Upper lobe of right lung (tissue), 1 donor: ENCODE measurements at regions not wholly inside any gene's neighbourhood (a gene's known extent, or its start where the extent isn't known, plus 50 kb on each side); places are given as distances from the start of the nearest gene placed in this dataset.

Experiments used
- ATAC-seq: fragments of 200-7000 bp; cut with Tn5 transposase; one replicate; pipeline ENCODE4 v1.9.1; 2020; ENCODE audit warnings: mild to moderate bottlenecking, moderate library complexity
- DNase-seq: peaks from one replicate; pipeline ENCODE4 v3.0.0-alpha.2; 2020
- H3K27ac ChIP-seq: fragments of 200-600 bp; one replicate; pipeline ENCODE4 v1.8.0; 2022
- H3K27me3 ChIP-seq: fragments of 200-600 bp; one replicate; pipeline ENCODE4 v1.8.0; 2022; ENCODE audit warnings: mild to moderate bottlenecking
- H3K36me3 ChIP-seq: fragments of 200-600 bp; one replicate; pipeline ENCODE4 v1.8.0; 2022
- H3K4me1 ChIP-seq: fragments of 200-600 bp; one replicate; pipeline ENCODE4 v1.8.0; 2022
- H3K4me3 ChIP-seq: fragments of 200-600 bp; one replicate; pipeline ENCODE4 v1.8.0; 2022; ENCODE audit warnings: mild to moderate bottlenecking
- H3K9me3 ChIP-seq: fragments of 200-600 bp; one replicate; pipeline ENCODE4 v1.8.0; 2022
- intact Hi-C: fragments of 100-400 bp; cut with DNase I; formaldehyde crosslinking; loops from one replicate; pipeline ENCODE4 v1.11.0; 2022
- TF ChIP-seq, protein P1 (sequence below): fragments of 200-600 bp; IDR thresholded peaks from one replicate; pipeline ENCODE4 v1.8.0; 2022; ENCODE audit warnings: antibody characterized with exemption
- donor health status: DM: no; HTN: yes; CAD: no; lungs with severe emphysema.

DNA sequence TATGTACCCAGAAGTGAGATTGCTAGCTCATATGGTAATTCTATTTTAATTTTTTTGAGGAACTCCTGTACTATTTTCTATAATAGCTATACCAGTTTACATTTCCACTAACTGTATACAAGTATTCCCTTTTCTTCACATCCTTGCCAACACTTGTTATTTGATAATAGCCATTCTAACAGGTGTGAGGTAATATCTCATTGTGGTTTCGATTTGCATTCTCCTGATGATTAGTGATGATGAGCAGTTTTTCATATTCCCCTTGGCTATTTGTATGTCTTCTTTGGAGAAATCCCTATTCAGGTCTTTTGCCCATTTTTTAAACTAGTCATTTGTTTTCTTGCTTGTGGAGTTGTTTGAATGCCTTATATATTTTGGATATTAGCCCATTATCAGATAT, 121.3 kb downstream of the BBS10 start:
- Histone ChIP-seq H3K4me1 (no peaks in the 10 kb centered on the region), H3K27ac (no peak overlapping the region), H3K4me3 (no peak overlapping the region), H3K9me3 (no peaks in the 10 kb centered on the region), H3K27me3 (no peaks in the 10 kb centered on the region), H3K36me3 (no peaks in the 10 kb centered on the region)
- ATAC-seq, result no peak
- TF ChIP-seq, protein P1, sequence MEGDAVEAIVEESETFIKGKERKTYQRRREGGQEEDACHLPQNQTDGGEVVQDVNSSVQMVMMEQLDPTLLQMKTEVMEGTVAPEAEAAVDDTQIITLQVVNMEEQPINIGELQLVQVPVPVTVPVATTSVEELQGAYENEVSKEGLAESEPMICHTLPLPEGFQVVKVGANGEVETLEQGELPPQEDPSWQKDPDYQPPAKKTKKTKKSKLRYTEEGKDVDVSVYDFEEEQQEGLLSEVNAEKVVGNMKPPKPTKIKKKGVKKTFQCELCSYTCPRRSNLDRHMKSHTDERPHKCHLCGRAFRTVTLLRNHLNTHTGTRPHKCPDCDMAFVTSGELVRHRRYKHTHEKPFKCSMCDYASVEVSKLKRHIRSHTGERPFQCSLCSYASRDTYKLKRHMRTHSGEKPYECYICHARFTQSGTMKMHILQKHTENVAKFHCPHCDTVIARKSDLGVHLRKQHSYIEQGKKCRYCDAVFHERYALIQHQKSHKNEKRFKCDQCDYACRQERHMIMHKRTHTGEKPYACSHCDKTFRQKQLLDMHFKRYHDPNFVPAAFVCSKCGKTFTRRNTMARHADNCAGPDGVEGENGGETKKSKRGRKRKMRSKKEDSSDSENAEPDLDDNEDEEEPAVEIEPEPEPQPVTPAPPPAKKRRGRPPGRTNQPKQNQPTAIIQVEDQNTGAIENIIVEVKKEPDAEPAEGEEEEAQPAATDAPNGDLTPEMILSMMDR, result no peak
- intact Hi-C loops, result no loop called here
- DNase-seq, result no peak

DNA sequence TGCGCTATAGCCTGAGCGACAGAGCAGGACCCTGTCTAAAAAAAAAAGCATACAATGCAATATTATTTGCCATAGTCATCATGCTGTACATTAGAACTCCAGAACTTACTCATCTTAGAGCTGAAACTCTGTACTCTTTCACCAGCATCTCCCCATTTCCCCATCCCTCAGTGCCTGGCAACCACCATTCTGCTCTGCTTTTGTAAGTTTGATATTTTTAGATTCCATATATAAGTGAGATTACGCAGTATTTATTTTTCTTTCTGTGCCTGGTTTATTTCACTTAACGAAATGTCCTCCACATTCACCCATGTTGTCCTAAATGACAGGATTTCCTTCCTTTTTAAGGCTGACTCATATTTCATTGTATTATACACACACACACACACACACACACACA, 121.8 kb downstream of the BBS10 start:
- intact Hi-C loops, result no loop called here

DNA sequence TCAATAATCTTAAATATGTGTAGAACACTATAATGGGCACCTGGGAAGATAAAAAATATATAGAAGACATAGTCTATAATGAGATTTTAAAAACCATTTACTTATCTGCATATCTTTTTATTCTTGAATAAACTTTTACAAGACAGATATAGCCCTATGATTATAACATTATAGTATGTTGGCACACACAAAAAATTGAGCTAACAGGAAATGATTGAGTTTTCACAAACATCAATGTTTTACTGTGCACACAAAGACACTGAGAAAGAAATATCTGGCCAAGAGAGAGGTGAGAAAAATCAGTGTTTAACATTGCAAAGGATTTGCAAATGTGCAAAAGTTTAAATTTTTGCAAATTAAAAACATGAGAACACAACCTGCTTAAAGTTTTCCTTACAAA, 124.3 kb downstream of the BBS10 start:
- ATAC-seq (no peak), DNase-seq (no peak)
- Histone ChIP-seq H3K27me3 (no peaks in the 10 kb centered on the region), H3K27ac (no peak overlapping the region), H3K4me3 (no peak overlapping the region), H3K9me3 (no peaks in the 10 kb centered on the region), H3K4me1 (no peaks in the 10 kb centered on the region), H3K36me3 (no peaks in the 10 kb centered on the region)
- TF ChIP-seq, protein P1, result no peak
- intact Hi-C loops, result no loop called here

More for the DNA sequence above, 121.8 kb downstream of the BBS10 start:
- no peaks in the 10 kb centered on the region for H3K4me1 ChIP-seq
- H3K36me3 ChIP-seq, result no peaks in the 10 kb centered on the region
- TF ChIP-seq, protein P1, result no peak
- no peak overlapping the region for H3K27ac ChIP-seq
- H3K4me3 ChIP-seq, result no peak overlapping the region
- H3K9me3 ChIP-seq, result no peaks in the 10 kb centered on the region
- DNase-seq (no peak), ATAC-seq (no peak)
- H3K27me3 ChIP-seq, result no peaks in the 10 kb centered on the region

DNA sequence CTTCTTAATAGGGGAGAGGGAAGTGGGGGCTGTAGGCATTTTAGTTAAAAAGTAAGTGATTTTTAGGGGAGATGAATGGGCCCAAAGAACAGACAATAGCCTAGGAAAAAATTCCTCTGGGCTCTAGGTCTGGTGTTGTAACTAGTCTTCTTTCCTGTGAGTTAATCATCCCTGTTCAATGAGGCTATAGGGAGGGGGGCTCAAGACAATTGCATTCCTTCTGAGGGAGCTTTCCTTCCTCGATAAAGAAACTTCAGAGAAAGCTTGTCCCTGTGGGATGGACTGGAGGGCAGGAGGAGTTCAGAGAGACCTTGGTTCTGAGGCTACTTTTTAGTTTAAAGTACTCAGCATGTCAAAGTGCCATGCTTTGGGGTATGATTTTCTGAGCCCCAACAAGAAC, 127.2 kb downstream of the BBS10 start:
- H3K27me3 ChIP-seq, result no peaks in the 10 kb centered on the region
- TF ChIP-seq, protein P1, result no peak

DNA sequence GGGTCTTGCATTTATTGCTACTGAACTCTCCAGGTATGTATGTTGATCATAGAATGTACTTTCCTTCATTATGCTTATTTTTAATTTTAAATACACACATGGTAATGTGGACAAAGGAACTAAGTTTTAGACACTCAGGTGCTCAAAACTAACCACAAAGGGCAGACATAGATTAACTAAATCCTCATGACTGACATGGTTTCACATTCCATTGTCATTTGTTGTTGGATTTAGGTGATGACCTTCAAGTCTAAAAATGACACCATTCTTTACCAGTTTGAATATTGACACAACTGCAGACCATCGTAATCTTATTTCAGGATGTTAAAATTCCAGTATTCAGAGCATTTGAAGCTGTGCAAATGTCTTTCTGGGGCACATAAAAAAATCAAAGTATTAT, 128.4 kb downstream of the BBS10 start:
- no peaks in the 10 kb centered on the region for H3K36me3 ChIP-seq
- no peak overlapping the region for H3K27ac ChIP-seq
- H3K4me3 ChIP-seq, result no peak overlapping the region
- TF ChIP-seq, protein P1, result no peak
- no peaks in the 10 kb centered on the region for H3K27me3 ChIP-seq
- DNase-seq, result no peak
- intact Hi-C loops, result no loop called here
- ATAC-seq, result no peak
- H3K4me1 ChIP-seq, result no peaks in the 10 kb centered on the region
- H3K9me3 ChIP-seq, result no peaks in the 10 kb centered on the region

More for the DNA sequence above, 127.2 kb downstream of the BBS10 start:
- no peaks in the 10 kb centered on the region for H3K36me3 ChIP-seq
- H3K27ac ChIP-seq, result no peak overlapping the region
- intact Hi-C loops, result no loop called here
- no peaks in the 10 kb centered on the region for H3K4me1 ChIP-seq
- ATAC-seq, result no peak
- no peaks in the 10 kb centered on the region for H3K9me3 ChIP-seq
- no peak for DNase-seq
- H3K4me3 ChIP-seq, result no peak overlapping the region
